Activated T-cell treated with anti-CD3 and anti-CD28 coated beads, Interleukin-2, amount 50 U/mL, for 24 hours (primary cell): ENCODE measurements at regions not wholly inside any gene's neighbourhood (a gene's known extent, or its start where the extent isn't known, plus 50 kb on each side); places are given as distances from the start of the nearest gene placed in this dataset.

Experiments used
- DNase-seq: peaks from one replicate; pipeline ENCODE4 v3.0.0-alpha.2; 2020
- H3K27ac Mint-ChIP-seq: 2 replicates; pipeline ENCODE4 v1.8.0; 2020; ENCODE audit warnings: mild to moderate bottlenecking, mixed read lengths
- H3K27me3 Mint-ChIP-seq: 2 replicates; pipeline ENCODE4 v1.8.0; 2020; ENCODE audit warnings: mixed read lengths
- H3K36me3 Mint-ChIP-seq: 2 replicates; pipeline ENCODE4 v1.8.0; 2020; ENCODE audit warnings: low read depth, mixed read lengths
- H3K4me1 Mint-ChIP-seq: 2 replicates; pipeline ENCODE4 v1.8.0; 2020; ENCODE audit warnings: low read depth, mixed read lengths
- H3K4me3 Mint-ChIP-seq: 2 replicates; pipeline ENCODE4 v1.8.0; 2020; ENCODE audit warnings: mild to moderate bottlenecking, moderate library complexity, mixed read lengths
- H3K9me3 Mint-ChIP-seq: 2 replicates; pipeline ENCODE4 v1.8.0; 2020; ENCODE audit warnings: mixed read lengths

DNA sequence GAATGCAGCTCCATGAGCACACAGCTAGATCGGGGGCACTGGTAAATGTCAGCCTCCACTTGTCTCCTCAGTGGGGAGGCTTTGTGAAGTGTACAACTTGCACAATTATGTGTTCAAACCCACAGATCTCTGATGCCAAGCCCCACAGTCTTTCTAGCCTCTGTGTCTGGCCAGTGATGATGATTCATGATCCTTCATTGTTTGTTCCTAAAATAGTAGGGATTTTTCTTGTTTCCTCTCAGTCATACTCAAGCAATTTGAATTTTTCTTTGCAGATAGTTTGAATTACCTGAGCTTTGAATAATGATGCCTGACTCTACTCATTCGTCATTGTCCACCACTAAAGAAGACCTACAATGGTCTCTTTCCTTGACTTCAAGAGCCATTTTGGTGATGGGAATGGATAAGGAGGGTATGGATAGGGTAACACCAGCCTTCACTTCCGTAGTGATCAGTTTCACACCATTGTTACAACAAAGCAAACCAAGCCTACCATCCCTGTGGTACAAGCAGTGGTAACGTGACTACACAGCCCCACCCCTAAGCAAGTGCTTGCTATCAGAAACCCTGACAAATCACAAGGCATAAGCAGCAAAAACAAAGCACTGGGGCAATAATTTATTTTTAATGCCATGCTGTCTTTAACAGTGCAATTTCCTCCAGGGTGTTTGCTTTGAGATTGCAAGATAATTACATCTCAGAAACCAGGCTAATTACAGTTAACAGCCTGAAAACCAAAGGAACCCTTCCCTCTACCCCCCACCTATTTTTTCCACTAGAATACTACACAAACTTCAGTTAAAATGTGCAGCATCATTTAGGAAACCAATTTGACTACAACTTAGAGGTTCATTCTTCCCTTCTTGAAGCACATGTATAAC lies 114.1 kb upstream of the PPP2R3A start:
- no peak for DNase-seq
- H3K27ac Mint-ChIP-seq, result no peak overlapping the region

DNA sequence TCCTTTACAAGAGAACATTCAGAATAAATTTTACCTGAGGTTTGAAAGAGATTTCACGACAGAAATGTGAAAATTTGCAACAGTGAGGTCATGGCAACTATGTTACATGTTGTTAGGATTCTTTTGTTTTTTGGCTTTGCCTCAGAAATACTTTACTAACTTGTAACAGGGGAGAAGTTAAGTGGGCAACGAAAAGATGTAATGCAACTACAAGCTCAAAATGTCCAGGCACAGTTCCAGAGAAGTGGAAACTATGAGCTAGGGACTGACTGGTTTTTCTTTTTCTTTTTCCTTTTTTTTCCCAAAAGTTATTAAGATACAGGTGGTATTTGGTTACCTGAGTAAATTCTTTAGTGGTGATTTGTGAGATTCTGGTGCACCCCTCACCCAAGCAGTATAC lies 111.5 kb upstream of the PPP2R3A start:
- H3K4me3 Mint-ChIP-seq, result no peak overlapping the region
- no peaks in the 10 kb centered on the region for H3K9me3 Mint-ChIP-seq
- no peak overlapping the region for H3K27ac Mint-ChIP-seq
- no peaks in the 10 kb centered on the region for H3K4me1 Mint-ChIP-seq
- H3K36me3 Mint-ChIP-seq, result no peaks in the 10 kb centered on the region
- DNase-seq, result no peak
- H3K27me3 Mint-ChIP-seq, result peaks cover 3% of the 10 kb centered on the region

More for the DNA sequence above, 114.1 kb upstream of the PPP2R3A start:
- peaks cover 3% of the 10 kb centered on the region for H3K27me3 Mint-ChIP-seq
- H3K36me3 Mint-ChIP-seq, result no peaks in the 10 kb centered on the region
- H3K4me1 Mint-ChIP-seq, result no peaks in the 10 kb centered on the region
- H3K9me3 Mint-ChIP-seq, result no peaks in the 10 kb centered on the region
- no peak overlapping the region for H3K4me3 Mint-ChIP-seq

DNA sequence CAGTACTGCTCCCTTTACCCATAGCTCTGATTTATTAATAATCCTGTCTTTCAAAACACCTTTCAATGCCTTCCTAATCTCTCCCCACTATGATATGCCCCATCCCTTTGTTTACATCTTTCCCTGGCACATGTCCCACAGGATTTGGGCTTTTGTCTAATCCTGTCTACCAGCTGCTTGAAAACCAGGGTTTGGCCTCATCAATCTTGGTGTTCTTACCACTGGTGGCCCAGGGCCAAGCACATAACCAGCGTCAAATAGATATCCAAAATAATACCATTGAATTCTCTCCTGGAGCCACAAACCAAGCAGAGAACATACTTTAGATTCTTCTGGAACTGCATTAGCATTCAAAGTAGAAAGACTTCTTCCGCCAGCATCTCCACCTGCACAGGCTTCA lies 104.8 kb upstream of the PPP2R3A start:
- Mint-ChIP-seq H3K9me3 (no peaks in the 10 kb centered on the region), H3K4me3 (no peak overlapping the region), H3K27ac (no peak overlapping the region), H3K36me3 (no peaks in the 10 kb centered on the region), H3K4me1 (no peaks in the 10 kb centered on the region), H3K27me3 (no peaks in the 10 kb centered on the region)
- DNase-seq, result no peak

DNA sequence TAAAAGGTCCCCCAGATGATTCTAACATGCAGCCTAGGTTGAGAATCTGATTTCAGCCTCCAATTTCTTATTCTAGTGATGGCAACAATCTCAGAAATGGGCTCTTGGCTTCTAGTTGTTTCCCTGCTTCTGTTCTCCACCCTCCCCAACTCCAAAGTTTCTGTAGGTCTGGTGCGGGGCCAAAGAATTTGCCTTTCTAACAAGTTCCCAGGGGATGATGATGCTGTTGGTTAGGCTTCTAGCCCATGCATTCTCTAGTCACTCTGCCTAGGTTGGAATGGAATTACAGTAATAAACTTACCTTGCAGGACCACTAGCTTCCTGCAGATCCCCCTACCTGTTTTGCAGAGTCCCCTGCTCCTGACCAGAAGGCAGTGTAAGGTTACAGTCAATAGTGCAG lies 103.2 kb upstream of the PPP2R3A start:
- Mint-ChIP-seq H3K9me3 (peaks cover 4% of the 10 kb centered on the region), H3K4me3 (no peak overlapping the region), H3K4me1 (no peaks in the 10 kb centered on the region), H3K36me3 (no peaks in the 10 kb centered on the region), H3K27me3 (no peaks in the 10 kb centered on the region), H3K27ac (no peak overlapping the region)
- no peak for DNase-seq

DNA sequence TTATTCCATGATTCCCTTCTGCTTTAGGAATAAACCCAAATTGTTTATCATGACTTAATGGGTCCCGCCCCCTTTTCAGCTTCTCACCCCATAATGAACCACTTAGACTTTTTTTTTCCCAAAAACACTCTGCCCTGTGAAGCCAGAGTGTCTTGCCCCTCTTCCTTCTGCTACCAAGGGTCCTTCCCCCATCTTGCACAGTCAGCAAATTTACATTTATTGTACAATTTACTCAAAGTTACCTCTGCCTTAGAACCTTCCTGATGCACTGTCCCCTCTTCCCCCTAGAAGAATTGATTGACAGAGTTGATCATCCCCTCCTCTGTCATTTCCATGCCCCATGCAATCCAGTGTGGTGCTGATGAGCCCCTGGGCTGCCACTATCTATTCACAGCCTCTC lies 101.5 kb upstream of the PPP2R3A start:
- no peak for DNase-seq
- Mint-ChIP-seq H3K4me3 (no peak overlapping the region), H3K36me3 (no peaks in the 10 kb centered on the region), H3K27ac (no peak overlapping the region), H3K9me3 (peaks cover 4% of the 10 kb centered on the region), H3K27me3 (peaks cover 4% of the 10 kb centered on the region), H3K4me1 (no peaks in the 10 kb centered on the region)

DNA sequence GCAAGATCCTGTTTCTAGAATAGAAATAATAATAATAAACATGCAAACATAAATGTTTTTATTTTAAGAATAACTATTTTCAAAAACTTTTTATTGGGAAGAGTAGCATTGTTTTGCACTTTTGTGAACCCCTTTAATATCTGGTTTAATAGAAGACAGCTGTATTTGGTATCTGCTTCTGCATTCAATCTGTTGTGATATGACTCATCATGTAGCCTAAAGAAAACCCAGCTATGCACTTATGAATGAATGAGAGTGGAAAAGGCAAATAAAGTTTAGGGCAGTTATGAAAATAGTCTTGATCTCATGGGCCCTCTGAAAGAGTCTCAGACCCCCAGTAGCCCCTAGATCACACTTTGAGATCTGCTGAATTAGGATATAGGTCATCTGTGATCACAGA lies 100.4 kb upstream of the PPP2R3A start:
- Mint-ChIP-seq H3K27me3 (peaks cover 6% of the 10 kb centered on the region), H3K4me3 (no peak overlapping the region), H3K9me3 (peaks cover 4% of the 10 kb centered on the region), H3K36me3 (no peaks in the 10 kb centered on the region), H3K27ac (no peak overlapping the region), H3K4me1 (no peaks in the 10 kb centered on the region)
- no peak for DNase-seq

DNA sequence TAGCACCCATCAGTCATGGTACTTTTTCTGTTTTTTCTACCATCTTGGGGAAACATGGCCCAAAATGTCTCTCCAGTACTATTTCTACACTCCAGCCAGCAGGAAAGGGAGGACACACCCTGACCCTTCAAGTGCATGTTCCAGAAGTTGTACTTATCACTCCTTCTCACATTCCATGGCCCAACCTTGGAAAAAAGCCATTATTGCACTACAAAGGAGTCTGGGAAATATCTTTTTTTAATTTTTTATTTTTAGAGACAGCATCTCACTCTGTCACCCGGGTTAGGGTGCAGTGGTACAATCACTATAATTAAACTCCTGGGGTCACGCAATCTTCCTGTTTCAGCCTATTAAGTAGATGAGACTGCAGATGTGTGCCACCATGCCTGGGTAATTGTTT lies 100.0 kb upstream of the PPP2R3A start:
- H3K27ac Mint-ChIP-seq, result no peak overlapping the region
- no peaks in the 10 kb centered on the region for H3K36me3 Mint-ChIP-seq
- peaks cover 4% of the 10 kb centered on the region for H3K9me3 Mint-ChIP-seq
- H3K4me3 Mint-ChIP-seq, result no peak overlapping the region
- no peaks in the 10 kb centered on the region for H3K4me1 Mint-ChIP-seq
- DNase-seq, result no peak
- peaks cover 6% of the 10 kb centered on the region for H3K27me3 Mint-ChIP-seq

DNA sequence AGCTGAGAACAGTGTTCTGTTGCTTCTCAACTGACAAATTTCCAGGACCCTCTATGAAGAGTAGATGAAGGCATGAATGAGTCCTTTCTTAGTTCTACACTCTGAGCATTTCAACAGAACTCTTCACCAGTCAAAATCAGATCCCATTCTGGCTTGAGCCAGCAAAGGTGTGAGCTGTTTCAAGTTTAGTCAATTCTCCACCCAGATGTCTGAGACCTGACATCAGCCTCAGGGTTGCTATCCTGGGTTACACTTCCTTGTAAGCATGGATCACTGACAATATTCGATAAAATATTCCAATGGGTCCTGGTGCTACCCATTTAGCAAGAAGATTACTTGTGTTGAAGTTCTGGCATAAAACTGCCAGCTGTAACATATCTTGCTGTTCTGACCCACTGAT lies 97.6 kb upstream of the PPP2R3A start:
- no peaks in the 10 kb centered on the region for H3K4me1 Mint-ChIP-seq
- no peak for DNase-seq
- no peak overlapping the region for H3K4me3 Mint-ChIP-seq
- H3K27ac Mint-ChIP-seq, result no peak overlapping the region
- H3K36me3 Mint-ChIP-seq, result no peaks in the 10 kb centered on the region
- peaks cover 6% of the 10 kb centered on the region for H3K27me3 Mint-ChIP-seq
- peaks cover 7% of the 10 kb centered on the region for H3K9me3 Mint-ChIP-seq

DNA sequence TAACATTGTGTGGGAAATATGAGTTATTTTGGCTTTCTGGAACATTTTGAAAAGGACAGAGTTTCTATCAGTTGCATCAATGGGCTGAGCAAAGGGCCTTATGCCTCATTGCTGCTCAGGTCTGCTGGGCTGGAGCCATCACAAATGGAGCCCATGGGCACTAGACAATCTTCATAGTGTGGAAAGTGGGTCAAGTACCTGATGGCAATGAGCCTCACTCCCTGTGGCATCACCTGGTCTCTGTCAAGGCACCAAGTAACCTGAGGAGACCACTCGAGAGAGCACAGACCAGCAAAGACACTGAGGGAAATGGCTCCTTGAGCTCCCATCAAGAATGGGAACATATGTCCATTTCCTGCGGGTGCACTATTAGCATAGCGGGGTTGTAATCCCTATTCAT lies 96.7 kb upstream of the PPP2R3A start:
- peaks cover 6% of the 10 kb centered on the region for H3K27me3 Mint-ChIP-seq
- H3K27ac Mint-ChIP-seq, result no peak overlapping the region
- no peak overlapping the region for H3K4me3 Mint-ChIP-seq
- no peaks in the 10 kb centered on the region for H3K4me1 Mint-ChIP-seq
- H3K9me3 Mint-ChIP-seq, result peaks cover 14% of the 10 kb centered on the region
- no peaks in the 10 kb centered on the region for H3K36me3 Mint-ChIP-seq
- DNase-seq, result no peak

DNA sequence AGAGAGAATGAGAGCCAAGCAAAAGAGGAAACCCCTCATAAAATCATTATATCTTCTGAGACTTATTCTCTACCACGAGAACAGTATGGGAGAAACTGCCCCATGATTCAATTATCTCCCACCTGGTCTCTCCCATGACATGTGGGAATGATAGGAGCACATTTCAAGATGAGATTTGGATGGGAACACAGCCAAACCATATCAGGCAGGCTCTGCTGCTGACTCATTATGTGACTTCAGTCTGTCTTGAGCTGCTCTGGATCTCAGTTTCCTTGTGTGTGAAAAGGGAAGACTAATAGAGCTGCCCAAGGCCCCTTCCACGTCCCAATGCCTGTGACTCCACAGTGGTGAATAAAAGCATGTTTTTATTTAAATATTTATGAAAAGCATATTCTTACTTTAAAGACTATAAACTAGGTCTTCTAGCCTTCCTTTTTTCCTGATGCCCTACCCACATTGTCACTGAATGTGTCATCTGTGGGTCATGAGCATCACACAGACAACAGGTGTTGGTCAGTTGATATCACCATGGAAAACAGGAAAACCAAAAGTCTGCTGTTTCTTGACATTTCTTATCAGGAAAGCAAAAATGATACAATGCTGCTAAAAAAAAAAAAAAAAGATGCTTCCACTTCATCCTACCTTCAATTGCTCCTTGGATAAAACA lies 96.0 kb upstream of the PPP2R3A start:
- H3K27me3 Mint-ChIP-seq, result peaks cover 6% of the 10 kb centered on the region
- H3K36me3 Mint-ChIP-seq, result no peaks in the 10 kb centered on the region
- H3K27ac Mint-ChIP-seq, result no peak overlapping the region
- DNase-seq, result no peak
- peaks cover 16% of the 10 kb centered on the region for H3K9me3 Mint-ChIP-seq
- no peak overlapping the region for H3K4me3 Mint-ChIP-seq
- no peaks in the 10 kb centered on the region for H3K4me1 Mint-ChIP-seq

DNA sequence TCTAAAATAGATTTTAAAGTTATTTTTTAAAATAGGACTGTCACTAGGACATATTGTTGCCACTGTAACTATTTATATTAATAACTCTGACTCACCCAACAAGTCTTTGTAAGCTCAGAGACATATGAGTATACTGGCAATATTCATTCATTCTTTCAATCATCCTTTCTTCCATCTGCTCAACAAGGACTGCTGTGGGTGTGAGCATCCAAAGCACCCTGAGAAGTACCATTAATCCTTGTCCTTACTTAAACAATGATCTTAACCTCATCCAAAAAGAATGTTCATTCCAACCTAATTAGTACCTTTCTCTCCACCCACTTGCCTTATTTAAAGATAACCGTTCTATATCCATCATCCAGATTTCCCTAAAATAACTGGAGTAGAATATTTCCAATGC lies 94.2 kb upstream of the PPP2R3A start:
- Mint-ChIP-seq H3K4me3 (no peak overlapping the region), H3K9me3 (peaks cover 16% of the 10 kb centered on the region), H3K27me3 (peaks cover 6% of the 10 kb centered on the region), H3K27ac (no peak overlapping the region), H3K4me1 (no peaks in the 10 kb centered on the region), H3K36me3 (no peaks in the 10 kb centered on the region)
- DNase-seq, result no peak

DNA sequence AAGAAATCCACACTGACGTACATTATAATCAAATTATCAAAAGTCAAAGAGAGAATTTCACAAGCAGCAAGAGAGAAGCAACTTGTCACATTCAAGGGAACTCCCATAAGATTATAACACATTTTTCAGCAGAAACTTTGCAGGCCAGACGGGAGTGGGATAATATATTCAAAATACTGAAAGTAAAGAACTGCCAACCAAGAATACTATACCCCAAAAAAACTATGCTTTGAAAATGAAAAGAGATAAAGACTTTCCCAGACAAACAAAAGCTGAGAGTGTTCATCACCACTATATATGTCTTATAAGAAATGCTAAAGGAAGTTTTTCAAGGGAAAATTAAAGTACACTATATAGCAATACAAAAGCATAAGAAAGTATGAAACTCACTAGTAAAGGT lies 91.5 kb upstream of the PPP2R3A start:
- Mint-ChIP-seq H3K27ac (no peak overlapping the region), H3K4me3 (no peak overlapping the region), H3K36me3 (no peaks in the 10 kb centered on the region), H3K27me3 (peaks cover 2% of the 10 kb centered on the region), H3K4me1 (no peaks in the 10 kb centered on the region), H3K9me3 (peaks cover 13% of the 10 kb centered on the region)
- no peak for DNase-seq

DNA sequence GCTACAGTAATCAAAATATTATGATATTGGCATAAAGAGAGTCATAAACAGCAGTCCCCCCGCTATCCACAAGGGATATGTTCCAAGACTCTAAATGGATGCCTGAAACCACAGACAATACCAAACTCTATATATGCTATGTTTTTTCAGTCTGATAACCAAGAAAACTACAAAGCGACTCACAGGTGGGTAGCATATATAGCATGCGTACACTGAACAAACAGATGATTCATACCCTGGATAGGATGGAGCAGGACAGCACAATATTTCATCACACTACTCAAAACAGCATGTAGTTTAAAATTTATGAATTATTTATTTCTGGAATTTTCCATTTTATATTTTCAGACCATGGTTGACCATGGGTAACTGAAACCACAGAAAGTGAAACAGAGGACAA lies 87.0 kb upstream of the PPP2R3A start:
- Mint-ChIP-seq H3K9me3 (peaks cover 6% of the 10 kb centered on the region), H3K36me3 (no peaks in the 10 kb centered on the region), H3K27ac (no peak overlapping the region), H3K27me3 (no peaks in the 10 kb centered on the region), H3K4me1 (no peaks in the 10 kb centered on the region), H3K4me3 (no peak overlapping the region)
- no peak for DNase-seq

DNA sequence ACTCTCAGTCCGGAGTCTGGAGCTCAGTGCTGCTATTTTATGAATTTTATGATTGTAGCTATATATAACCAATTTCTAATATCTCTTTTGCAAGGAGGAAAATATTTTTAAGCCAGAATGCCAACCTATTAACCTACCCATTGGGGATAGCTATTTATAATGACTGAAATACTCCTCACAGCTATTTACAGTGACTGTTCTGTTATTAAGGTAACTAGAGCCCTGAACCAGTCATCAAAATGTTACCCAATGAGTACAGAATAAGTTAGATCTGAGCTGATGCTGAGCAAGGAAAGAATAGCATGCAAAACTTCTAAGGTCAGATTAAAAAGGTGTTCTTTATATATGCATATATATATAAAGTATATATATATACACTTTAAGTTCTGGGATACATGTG lies 79.6 kb upstream of the PPP2R3A start:
- no peaks in the 10 kb centered on the region for H3K27me3 Mint-ChIP-seq
- no peak overlapping the region for H3K4me3 Mint-ChIP-seq
- H3K9me3 Mint-ChIP-seq, result no peaks in the 10 kb centered on the region
- DNase-seq, result no peak
- no peak overlapping the region for H3K27ac Mint-ChIP-seq
- H3K4me1 Mint-ChIP-seq, result no peaks in the 10 kb centered on the region
- no peaks in the 10 kb centered on the region for H3K36me3 Mint-ChIP-seq

DNA sequence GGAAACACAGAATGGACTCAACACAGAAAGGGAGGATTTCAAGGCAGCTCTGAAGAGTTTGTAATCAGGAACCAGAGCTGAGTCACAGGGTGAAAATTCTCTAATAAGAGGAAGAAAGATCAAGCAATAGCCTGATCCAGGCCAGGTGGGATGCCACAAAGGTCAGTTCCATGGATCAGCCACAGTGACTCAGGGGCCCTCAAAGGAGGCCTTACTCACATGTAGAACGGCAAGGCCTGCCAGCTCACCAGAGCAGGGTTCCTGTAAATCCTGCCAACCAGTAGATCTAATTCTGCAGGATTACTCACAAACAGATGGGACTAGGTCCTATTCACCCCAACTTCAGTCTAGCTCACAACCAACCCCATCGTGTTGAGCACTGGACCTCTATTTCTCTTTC lies 78.3 kb upstream of the PPP2R3A start:
- Mint-ChIP-seq H3K9me3 (no peaks in the 10 kb centered on the region), H3K27ac (no peak overlapping the region), H3K4me3 (no peak overlapping the region)

More for the DNA sequence above, 78.3 kb upstream of the PPP2R3A start:
- H3K27me3 Mint-ChIP-seq, result no peaks in the 10 kb centered on the region
- H3K36me3 Mint-ChIP-seq, result no peaks in the 10 kb centered on the region
- no peak for DNase-seq
- H3K4me1 Mint-ChIP-seq, result no peaks in the 10 kb centered on the region
